Activated CD8-positive, alpha-beta T cell treated with anti-CD3 and anti-CD28 coated beads, Interleukin-2, amount 10 ng/mL, durations not matched to agents 7 days and 5 days (primary cell): ENCODE measurements at regions not wholly inside any gene's neighbourhood (a gene's known extent, or its start where the extent isn't known, plus 50 kb on each side); places are given as distances from the start of the nearest gene placed in this dataset.

Experiments used
- ATAC-seq: fragments of 150-1000 bp; cut with Tn5 transposase; one replicate; pipeline ENCODE4 v1.10.0; 2021; ENCODE audit warnings: moderate library complexity
- CTCF ChIA-PET: fragments of 350-600 bp; sonication (Branson Sonifier 250); formaldehyde crosslinking; loops from one replicate; lab custom pipeline; 2021; ENCODE audit warnings: antibody characterized with exemption; lab: Charles Lee
- POLR2A ChIA-PET: fragments of 350-600 bp; sonication (Branson Sonifier 250); formaldehyde crosslinking; loops from one replicate; lab custom pipeline; 2021; ENCODE audit warnings: antibody characterized with exemption; lab: Charles Lee
- DNase-seq: peaks from one replicate; pipeline ENCODE4 v3.0.0-alpha.2; 2020
- H3K27ac Mint-ChIP-seq: one replicate; pipeline ENCODE4 v1.8.0; 2021; ENCODE audit warnings: mild to moderate bottlenecking, mixed read lengths
- H3K27me3 Mint-ChIP-seq: one replicate; pipeline ENCODE4 v1.8.0; 2021; ENCODE audit warnings: low read depth, mixed read lengths
- H3K36me3 Mint-ChIP-seq: one replicate; pipeline ENCODE4 v1.8.0; 2021; ENCODE audit warnings: low read depth, mixed read lengths
- H3K4me1 Mint-ChIP-seq: one replicate; pipeline ENCODE4 v1.8.0; 2021; ENCODE audit warnings: low read depth, mixed read lengths
- H3K4me3 Mint-ChIP-seq: one replicate; pipeline ENCODE4 v1.8.0; 2021; ENCODE audit warnings: mild to moderate bottlenecking, mixed read lengths
- H3K9me3 Mint-ChIP-seq: one replicate; pipeline ENCODE4 v1.8.0; 2022; ENCODE audit warnings: mixed read lengths; ENCODE audit not compliant: insufficient read depth

GRCh38 chr21:14603202-14603601, 57.1 kb upstream of the SAMSN1 start:
- peaks cover 5% of the 10 kb centered on the region for H3K9me3 Mint-ChIP-seq
- CTCF ChIA-PET, result interaction anchor here (0.7 to 3.4 kb wide), 5 partner anchors 8 to 135 kb away, joined by 5 to 19 read pairs (median 5); no protein-coding TSS in a partner anchor
- peaks cover 37% of the 10 kb centered on the region for H3K36me3 Mint-ChIP-seq
- H3K27me3 Mint-ChIP-seq, result no peaks in the 10 kb centered on the region
- peak overlapping the region; percentile 41 for H3K27ac Mint-ChIP-seq
- H3K4me3 Mint-ChIP-seq, result peak overlapping the region; percentile 63
- DNase-seq (no peak), ATAC-seq (no peak)
- H3K4me1 Mint-ChIP-seq, result peaks cover 49% of the 10 kb centered on the region
- POLR2A ChIA-PET, result interaction anchor here (0.9 to 2.3 kb wide), 3 partner anchors 12 to 60 kb away, joined by 3 to 10 read pairs (median 3); no protein-coding TSS in a partner anchor

- ATAC-seq, result peak; percentile 70
Observed at GRCh38 chr21:14602382-14602958, 56.4 kb upstream of the SAMSN1 start.

GRCh38 chr21:14600569-14601297, 54.6 kb upstream of the SAMSN1 start:
- Mint-ChIP-seq H3K4me3 (peak overlapping the region; percentile 19), H3K36me3 (peaks cover 53% of the 10 kb centered on the region), H3K27ac (peak overlapping the region; percentile 79), H3K27me3 (no peaks in the 10 kb centered on the region), H3K9me3 (peaks cover 19% of the 10 kb centered on the region), H3K4me1 (peaks cover 37% of the 10 kb centered on the region)
- POLR2A ChIA-PET, result interaction anchor here (1.0 kb wide), 1 partner anchor 75 kb away, joined by 3 read pairs; no protein-coding TSS in a partner anchor
- DNase-seq (no peak), ATAC-seq (peak; percentile 45)
- CTCF ChIA-PET, result no interaction called here

More at GRCh38 chr21:14602382-14602958, 56.4 kb upstream of the SAMSN1 start:
- peaks cover 42% of the 10 kb centered on the region for H3K4me1 Mint-ChIP-seq
- ChIA-PET CTCF (interaction anchor here (0.7 to 3.4 kb wide), 6 partner anchors 9 to 135 kb away, joined by 3 to 19 read pairs (median 5); no protein-coding TSS in a partner anchor), POLR2A (interaction anchor here (0.8 to 2.3 kb wide), 3 partner anchors 11 to 74 kb away, joined by 3 to 10 read pairs (median 3); no protein-coding TSS in a partner anchor)
- no peak for DNase-seq
- H3K27ac Mint-ChIP-seq, result peak overlapping the region; percentile 80
- no peaks in the 10 kb centered on the region for H3K27me3 Mint-ChIP-seq
- peaks cover 6% of the 10 kb centered on the region for H3K9me3 Mint-ChIP-seq
- peak overlapping the region; percentile 63 for H3K4me3 Mint-ChIP-seq
- H3K36me3 Mint-ChIP-seq, result peaks cover 39% of the 10 kb centered on the region

GRCh38 chr21:14598065-14598464, 52.0 kb upstream of the SAMSN1 start:
- H3K4me3 Mint-ChIP-seq, result no peak overlapping the region
- H3K27ac Mint-ChIP-seq, result no peak overlapping the region
- H3K4me1 Mint-ChIP-seq, result peaks cover 33% of the 10 kb centered on the region
- DNase-seq (no peak), ATAC-seq (no peak)
- H3K27me3 Mint-ChIP-seq, result no peaks in the 10 kb centered on the region
- H3K9me3 Mint-ChIP-seq, result peaks cover 33% of the 10 kb centered on the region
- H3K36me3 Mint-ChIP-seq, result peaks cover 56% of the 10 kb centered on the region
- ChIA-PET CTCF (no interaction called here), POLR2A (no interaction called here)
